GM19468 (cell line): ENCODE measurements at regions not wholly inside any gene's neighbourhood (a gene's known extent, or its start where the extent isn't known, plus 50 kb on each side); places are given as distances from the start of the nearest gene placed in this dataset.
"Not testable (repeated sequence)": the region's sequence is repeated elsewhere in the genome, so short reads cannot be mapped to it uniquely, and the experiment has no call there.

Experiments
- ATAC-seq: cut with Tn5 transposase; IDR thresholded peaks from one replicate; pipeline ENCODE4 v1.9.1; 2021; ENCODE audit warnings: mild to moderate bottlenecking, moderate library complexity, moderate number of reproducible peaks; ENCODE audit not compliant: unreplicated experiment; ENCODE audit errors: extremely low read depth

GRCh38 chr9:129441852-129442251, 179.0 kb downstream of the C9orf50 start:
- ATAC-seq, result no peak

DNA sequence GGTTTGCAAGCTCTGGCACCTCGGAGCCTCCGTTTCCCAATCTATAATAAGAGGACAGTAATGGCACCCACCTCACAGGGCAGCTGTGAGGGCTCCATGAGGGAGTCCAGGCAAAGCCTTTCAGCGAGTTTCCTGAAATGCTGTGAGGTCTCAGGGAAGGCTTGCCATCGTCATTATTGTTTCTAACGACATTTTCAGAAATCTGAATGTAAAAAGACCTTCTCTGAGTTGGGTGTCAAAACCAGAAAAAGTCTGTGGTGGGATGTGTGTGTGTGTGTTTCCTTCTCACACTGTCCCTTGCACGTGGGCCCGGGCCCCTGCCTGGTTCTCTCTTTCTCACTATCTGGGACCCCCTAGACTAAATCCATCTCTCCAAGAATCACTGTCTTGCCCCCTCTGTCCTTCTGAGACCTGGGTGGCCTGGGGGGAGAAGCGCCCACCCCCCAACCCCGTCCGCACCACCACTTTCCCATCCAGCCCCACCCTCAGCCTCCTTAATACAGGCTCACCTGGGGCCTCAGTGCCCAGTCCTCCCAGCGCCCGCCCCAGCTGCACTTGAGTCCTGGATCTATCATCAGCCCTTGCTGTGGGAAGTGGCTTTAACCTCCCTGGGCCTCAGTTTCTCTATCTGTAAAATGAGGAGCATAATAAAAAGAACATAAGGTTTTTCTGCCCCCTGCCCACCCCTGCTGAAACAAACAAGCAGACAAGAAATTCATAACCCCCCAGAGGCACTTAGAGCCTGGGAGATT, 180.3 kb downstream of the C9orf50 start:
- ATAC-seq, result no peak

DNA sequence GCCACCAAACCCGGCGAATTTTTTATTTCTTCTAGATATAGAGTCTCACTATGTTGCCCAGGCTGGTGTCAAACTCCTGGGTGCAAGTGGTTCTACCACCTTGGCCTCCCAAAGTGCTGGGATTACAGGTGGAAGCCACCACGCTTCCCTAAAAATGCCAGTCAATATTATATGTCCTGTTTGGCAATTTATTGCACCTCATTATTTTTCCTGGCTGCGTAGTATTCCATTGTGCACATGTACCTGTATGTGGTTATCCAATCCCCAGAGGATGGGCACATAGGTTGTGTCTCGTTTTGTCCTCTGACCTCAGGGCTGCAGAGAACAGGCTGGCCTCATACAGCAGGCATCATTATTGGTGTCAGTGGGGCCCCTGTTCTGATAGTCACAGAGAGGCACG, 181.7 kb downstream of the C9orf50 start:
- ATAC-seq, result no peak

DNA sequence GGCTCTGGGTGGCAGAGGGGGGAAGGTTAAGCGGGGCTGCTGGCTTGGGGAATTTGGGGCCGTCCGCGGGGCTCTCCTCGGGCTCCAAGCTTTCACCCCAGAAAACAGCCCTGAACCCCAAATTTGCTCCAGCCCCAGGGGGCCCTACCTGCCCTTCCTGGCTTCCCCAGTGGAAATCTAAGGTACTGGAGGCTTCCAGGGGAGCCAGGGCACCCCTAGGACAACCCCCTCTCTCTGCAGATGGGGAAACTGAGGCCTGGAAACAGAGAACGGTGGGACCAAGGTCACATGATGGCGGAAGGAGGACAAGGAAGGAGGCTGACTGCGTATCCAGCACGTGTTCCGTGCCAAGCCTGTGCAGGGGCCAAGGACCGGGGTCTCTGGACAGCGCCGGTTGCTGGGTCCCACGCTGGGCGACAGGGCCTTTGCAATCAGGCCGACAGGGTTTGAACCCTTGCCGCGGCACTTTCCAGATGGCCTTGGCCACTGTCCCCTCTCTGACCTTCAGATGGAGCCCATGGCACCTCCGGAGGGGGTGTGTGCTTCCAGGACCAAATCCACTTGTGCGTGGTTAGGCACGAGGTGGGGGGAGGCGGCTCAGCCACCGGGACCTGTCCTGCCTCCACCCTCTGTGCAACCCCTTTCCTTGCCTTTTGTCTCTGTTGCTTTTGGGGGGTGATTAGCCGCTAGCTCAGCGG, 183.1 kb downstream of the C9orf50 start:
- no peak for ATAC-seq

DNA sequence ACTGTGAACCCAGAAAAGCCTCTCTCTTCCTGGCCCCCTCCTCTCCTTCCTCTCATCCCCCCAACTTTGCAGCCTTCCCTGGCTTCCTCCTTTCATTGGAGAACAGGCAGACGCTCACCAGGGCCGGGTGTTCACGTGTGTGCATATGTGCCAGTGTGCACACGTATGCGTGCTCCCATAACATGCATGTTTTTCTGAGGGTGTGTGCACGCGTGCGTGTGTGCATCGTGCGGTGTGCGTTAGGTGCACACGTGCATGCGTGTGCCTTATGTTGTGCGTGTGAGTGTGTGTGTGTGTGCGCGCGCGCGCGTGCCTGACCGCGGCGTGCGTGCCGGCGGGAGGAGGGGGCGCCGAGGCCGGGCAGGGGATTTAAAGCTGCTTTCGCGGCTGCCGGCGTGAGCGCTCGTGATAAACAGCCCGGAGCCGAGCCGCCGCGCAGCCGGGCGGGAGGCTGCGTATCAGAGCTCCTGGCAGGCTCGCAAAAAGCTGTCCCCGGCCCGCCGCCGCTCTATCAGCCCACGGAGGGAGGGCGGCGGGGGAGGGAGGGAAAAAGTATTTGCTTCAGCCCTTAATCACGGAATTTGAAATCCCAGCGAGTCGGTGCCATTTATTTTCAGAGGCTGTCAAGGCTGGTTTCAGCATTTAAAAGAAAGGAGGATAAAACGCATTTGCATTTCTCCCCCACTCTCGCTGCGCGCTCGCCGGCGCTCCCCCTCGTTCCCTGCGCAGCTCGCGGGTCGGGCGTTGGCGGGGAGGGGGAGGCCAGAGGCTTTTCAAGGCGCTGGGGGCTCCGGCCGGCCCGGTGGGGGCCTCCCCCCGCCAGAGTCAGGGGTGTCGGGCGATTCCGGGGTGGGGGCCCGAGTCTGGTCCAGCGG, 183.9 kb downstream of the C9orf50 start:
- no peak for ATAC-seq

- ATAC-seq, result no peak
These were observed 184.7 kb downstream of the C9orf50 start for GRCh38 chr9:129435988-129436717.

DNA sequence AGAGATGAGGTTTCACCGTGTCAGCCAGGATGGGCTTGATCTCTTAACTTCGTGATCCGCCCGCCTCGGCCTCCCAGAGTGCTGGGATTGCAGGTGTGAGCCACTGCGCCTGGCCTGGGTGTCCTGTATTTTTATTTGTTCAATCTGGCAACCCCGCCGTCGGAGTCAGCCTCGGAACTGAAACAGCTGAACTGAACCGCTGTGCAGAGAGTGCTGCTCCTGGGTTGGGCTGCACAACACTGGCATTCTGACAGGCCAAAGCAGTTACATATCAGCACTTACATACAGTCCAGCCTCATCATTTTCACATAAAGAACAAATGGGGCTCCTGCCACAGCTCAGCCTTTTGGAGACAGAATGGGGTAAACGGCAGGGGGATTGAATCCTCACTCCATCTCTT, 185.6 kb downstream of the C9orf50 start:
- ATAC-seq, result no peak

DNA sequence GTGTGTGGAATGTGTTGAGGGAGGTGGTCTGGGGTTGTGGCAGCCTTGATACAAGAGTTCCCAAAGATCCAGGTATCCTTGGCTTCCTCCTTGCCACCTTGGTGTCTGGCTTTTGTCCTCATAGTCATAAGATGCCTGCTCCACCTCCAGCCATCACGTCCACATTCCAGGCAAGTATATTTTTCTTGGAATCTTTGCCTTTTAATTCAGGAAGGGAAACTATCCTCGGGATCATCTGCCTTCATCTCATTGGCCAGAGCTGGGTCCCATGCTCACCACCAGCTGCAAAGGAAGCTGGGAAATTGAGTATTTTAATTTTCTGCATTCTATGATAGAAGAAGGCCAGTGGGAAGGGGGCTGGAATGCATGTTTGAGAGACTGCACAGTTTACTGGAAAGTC, 186.7 kb downstream of the C9orf50 start:
- no peak for ATAC-seq

GRCh38 chr9:129432297-129433154, 188.4 kb downstream of the C9orf50 start:
- ATAC-seq, result no peak

DNA sequence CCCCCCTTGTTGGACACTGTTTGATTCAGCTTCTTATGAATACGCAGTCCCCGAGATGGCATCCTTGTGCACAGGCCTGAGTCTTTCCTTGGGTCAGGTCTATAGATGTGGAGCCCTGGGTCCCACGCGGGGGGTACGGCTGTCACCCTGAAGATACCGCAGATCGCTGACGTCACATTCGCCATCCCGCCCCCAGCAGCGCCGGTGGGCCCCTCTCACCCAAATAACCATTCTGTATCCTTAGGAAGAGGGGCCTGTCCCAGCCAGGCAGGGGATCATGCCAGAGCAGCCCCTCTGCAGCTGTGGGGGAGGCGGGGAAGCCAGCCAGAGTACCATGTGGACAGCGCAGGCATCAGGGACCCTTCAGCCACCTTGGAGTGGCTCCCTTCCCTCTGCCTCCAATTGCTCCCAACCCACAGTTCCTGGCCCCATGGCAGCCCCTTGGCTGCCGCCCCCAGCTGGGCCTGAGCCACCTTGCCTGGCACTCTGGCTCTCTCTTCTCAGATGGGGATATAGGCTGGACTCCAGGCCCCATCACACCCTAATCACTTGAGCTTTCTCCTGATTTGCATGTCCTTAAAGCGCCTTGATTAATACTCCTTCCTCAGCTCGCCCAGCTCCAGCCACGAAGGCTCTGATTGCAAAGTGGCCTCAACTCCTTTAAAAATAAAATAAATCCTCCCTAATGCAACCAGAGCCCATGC, 189.8 kb downstream of the C9orf50 start:
- ATAC-seq, result no peak

GRCh38 chr9:129428864-129429577, 191.9 kb downstream of the C9orf50 start:
- ATAC-seq, result no peak

GRCh38 chr9:129427149-129427548, 193.8 kb downstream of the C9orf50 start:
- no peak for ATAC-seq

DNA sequence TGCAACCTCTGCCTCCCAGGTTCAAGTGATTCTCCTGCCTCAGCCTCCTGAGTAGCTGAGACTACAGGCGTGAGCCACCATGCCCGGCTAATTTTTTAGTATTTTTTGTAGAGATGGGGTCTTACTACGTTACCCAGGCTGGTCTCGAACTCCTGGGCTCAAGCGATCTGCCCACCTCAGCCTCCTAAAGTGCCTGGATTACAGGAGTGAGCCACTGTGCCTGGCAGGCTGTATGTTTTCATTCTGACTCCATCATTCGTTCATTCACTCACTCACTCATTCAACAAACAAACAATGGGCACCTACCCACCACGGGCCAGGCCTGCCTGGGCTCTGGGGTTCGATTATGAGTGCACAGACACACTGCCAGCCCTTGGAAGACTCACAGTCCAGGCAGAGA, 197.1 kb downstream of the C9orf50 start:
- not testable (repeated sequence) for ATAC-seq

GRCh38 chr9:129423216-129423615, 197.7 kb downstream of the C9orf50 start:
- ATAC-seq, result no peak

GRCh38 chr9:129422843-129423192, 198.1 kb downstream of the C9orf50 start:
- no peak for ATAC-seq

DNA sequence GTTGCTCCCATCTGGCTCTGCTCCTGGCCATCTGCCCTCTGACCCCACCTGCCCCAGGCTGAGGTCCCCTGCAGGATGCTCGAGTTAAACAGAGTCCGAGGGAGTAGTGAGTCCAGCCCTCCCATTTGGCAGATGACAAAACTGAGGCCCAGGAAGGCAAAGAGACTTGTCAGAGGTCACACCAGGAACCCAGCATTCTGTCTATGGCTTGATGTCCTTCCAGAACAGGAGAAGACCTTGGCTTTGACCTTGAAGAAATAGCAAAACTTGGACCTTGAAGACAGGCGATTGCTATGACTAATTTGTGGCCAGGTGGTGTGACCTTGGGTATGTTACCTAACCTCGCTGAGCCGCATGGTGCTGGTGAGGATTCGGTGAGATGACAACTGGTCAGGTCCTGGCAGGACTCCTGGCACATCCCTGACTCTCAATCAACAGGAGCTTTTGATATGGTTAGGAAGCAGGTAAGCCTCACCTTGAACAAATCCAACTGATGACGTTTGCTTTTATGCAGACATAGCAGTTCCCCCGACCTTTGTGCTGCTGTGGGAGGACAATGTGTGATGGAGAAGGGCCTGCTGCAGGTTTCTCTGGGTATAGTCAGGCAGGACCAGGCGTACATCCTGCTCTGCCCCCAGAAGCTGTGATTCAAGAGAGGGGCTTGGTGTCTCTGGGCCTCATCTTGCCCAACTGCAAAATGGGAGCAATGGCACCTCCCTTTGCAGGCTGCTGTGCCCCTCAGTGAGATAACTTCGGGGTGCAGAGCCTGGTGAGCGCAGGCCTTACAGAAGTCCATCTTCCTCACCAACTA, 198.7 kb downstream of the C9orf50 start:
- no peak for ATAC-seq

DNA sequence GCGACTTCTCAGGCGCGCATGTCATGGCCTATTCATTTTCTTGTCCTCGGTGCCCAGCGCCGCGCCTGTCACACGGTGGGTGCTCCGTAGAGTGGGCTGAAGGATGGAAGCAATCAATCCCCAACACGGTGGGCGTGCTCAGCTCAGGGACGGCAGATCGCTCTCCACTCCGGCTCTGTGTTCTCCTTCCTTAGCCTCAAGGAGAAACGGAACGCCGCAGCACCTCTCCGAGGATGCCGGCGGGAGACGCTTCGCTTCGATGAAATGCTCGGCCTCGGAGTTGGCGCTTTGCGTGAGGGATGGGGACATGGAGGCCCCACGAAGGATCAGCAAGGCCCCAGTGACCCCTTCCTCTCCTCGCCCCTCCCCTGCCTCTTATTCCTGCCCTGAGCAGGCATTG, 199.5 kb downstream of the C9orf50 start:
- ATAC-seq, result no peak
